ENCODE measurements at regions not wholly inside any gene's neighbourhood (a gene's known extent, or its start where the extent isn't known, plus 50 kb on each side); places are given as distances from the start of the nearest gene placed in this dataset.

DNA sequence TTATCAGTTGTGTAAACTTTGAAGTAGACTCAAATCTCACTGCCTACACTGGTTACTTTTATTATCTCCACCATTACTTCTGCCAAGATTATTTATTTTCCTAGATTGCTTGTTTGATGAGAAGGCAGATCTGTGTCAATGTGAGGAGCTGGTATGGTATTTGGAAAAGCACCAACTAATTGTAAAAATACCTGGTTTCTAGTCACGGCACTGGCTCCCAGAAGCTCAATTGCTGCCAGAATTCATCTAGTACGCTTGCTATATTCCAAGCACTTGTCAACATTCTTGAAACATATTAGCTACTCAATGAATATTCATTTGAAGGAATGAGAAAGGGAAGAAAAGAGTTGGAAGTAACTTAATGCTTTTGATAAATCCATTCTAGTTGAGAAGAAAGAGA lies 1376.8 kb upstream of the ADGRL3 start:
- POLR2A ChIA-PET = no interaction called here
- Histone ChIP-seq H3K9me1 (replicated peaks; ENCODE audit: control insufficient read depth, extremely low read depth, insufficient read depth, low read length) (no peaks in the 10 kb centered on the region), H4K20me1 (replicated peaks; ENCODE audit: control insufficient read depth, extremely low read depth, insufficient read depth, low read length) (no peaks in the 10 kb centered on the region), H2AFZ (ENCODE audit: low read depth, low read length) (no peak overlapping the region), H3K27me3 (ENCODE audit: control insufficient read depth in 2 of 2, insufficient read depth in 2 of 2, low read length in 2 of 2) (no peaks in the 10 kb centered on the region), H3K4me1 (ENCODE audit: control insufficient read depth, extremely low read depth, insufficient read depth, low read length) (no peaks in the 10 kb centered on the region), H3K4me2 (ENCODE audit: insufficient read depth, low read length) (no peak overlapping the region), H3K27ac (ENCODE audit: insufficient read depth, low read depth, low read length) (no peak overlapping the region), H3K79me2 (ENCODE audit: control insufficient read depth, insufficient read depth, low read length) (no peaks in the 10 kb centered on the region), H3K36me3 (ENCODE audit: control insufficient read depth in 2 of 2, extremely low read depth in 1 of 2, insufficient read depth in 2 of 2, low read length in 2 of 2) (no peaks in the 10 kb centered on the region), H3K4me3 (replicated peaks in 1 of 3; ENCODE audit: insufficient read depth in 1 of 3, low read depth in 1 of 3, low read length in 3 of 3) (no peak overlapping the region), H3K9ac (replicated peaks; ENCODE audit: extremely low read depth, insufficient read depth, low read length) (no peak overlapping the region), H3K9me3 (replicated peaks; ENCODE audit: control insufficient read depth, insufficient read depth, low read length) (no peaks in the 10 kb centered on the region)
- intact Hi-C loops (cut with micrococcal nuclease) = no loop called here
- DNase-seq (ENCODE audit: low read depth, low spot score) (no peak), FAIRE-seq (no peak)
- BruUV-seq (replicated peaks) = no TSS peak
- dilution Hi-C loops (cut with MboI; ENCODE audit: extremely low pct_ligation_motif_present, low sequenced_read_pairs) = no loop called here
- CTCF ChIA-PET = no interaction called here
- no peak for TF ChIP-seq JUN (IDR thresholded peaks at IDR 0.05; ENCODE audit: borderline replicate concordance, insufficient read depth, insufficient read length, low read depth)
- TF ChIP-seq MYC (IDR thresholded peaks at IDR 0.05; ENCODE audit: low read depth, low read length) = no peak
- TF ChIP-seq POLR2AphosphoS5 (IDR thresholded peaks at IDR 0.05; ENCODE audit: insufficient read depth, low read depth, low read length) = no peak
- TF ChIP-seq EZH2 (IDR thresholded peaks at IDR 0.05; ENCODE audit: borderline replicate concordance, low read depth, low read length, severe bottlenecking) = no peak
- no peak for TF ChIP-seq POLR2A (IDR thresholded peaks at IDR 0.05; ENCODE audit: low read depth, low read length)
- no peak for TF ChIP-seq FOS (IDR thresholded peaks at IDR 0.05; ENCODE audit: borderline replicate concordance, insufficient read depth, low read length)
- TF ChIP-seq GATA2 (IDR thresholded peaks at IDR 0.05; ENCODE audit: insufficient read depth, insufficient read length, low read depth, low read length) = no peak
- TF ChIP-seq, protein P1, sequence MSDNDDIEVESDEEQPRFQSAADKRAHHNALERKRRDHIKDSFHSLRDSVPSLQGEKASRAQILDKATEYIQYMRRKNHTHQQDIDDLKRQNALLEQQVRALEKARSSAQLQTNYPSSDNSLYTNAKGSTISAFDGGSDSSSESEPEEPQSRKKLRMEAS (IDR thresholded peaks at IDR 0.05; ENCODE audit: insufficient read depth, insufficient read length) = no peak
- TF ChIP-seq, protein P2, sequence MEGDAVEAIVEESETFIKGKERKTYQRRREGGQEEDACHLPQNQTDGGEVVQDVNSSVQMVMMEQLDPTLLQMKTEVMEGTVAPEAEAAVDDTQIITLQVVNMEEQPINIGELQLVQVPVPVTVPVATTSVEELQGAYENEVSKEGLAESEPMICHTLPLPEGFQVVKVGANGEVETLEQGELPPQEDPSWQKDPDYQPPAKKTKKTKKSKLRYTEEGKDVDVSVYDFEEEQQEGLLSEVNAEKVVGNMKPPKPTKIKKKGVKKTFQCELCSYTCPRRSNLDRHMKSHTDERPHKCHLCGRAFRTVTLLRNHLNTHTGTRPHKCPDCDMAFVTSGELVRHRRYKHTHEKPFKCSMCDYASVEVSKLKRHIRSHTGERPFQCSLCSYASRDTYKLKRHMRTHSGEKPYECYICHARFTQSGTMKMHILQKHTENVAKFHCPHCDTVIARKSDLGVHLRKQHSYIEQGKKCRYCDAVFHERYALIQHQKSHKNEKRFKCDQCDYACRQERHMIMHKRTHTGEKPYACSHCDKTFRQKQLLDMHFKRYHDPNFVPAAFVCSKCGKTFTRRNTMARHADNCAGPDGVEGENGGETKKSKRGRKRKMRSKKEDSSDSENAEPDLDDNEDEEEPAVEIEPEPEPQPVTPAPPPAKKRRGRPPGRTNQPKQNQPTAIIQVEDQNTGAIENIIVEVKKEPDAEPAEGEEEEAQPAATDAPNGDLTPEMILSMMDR (IDR thresholded peaks at IDR 0.05; ENCODE audit: extremely low read depth in 1 of 2, insufficient read depth in 1 of 2, low read depth in 1 of 2, low read length in 2 of 2) = no peak
